Sigmoid colon (tissue), 4 donors: ENCODE measurements at regions not wholly inside any gene's neighbourhood (a gene's known extent, or its start where the extent isn't known, plus 50 kb on each side); places are given as distances from the start of the nearest gene placed in this dataset.

ENCODE experiments used
- CTCF ChIP-seq, 4 experiments: fragments of 450-650 bp in 3 of 4; fragments of 200-600 bp in 1 of 4; IDR thresholded peaks; one replicate each; pipeline ENCODE4 v1.5.1; 2016 to 2019; ENCODE audit warnings: antibody characterized with exemption in 4 of 4, mild to moderate bottlenecking in 3 of 4, moderate library complexity in 2 of 4
- POLR2AphosphoS5 ChIP-seq, 4 donors: sonication (generic); formaldehyde crosslinking; IDR thresholded peaks; one replicate each; pipeline ENCODE4 v1.6.1; 2017; ENCODE audit warnings: antibody characterized with exemption in 4 of 4

- TF ChIP-seq CTCF (IDR thresholded peaks at IDR 0.05) (no peak), POLR2AphosphoS5 (IDR thresholded peaks at IDR 0.05) (no peak)
These were observed 80.2 kb upstream of the GCFC2 start for GRCh38 chr2:75790814-75791467.
